NCI-H1436 (cell line): ENCODE measurements at regions not wholly inside any gene's neighbourhood (a gene's known extent, or its start where the extent isn't known, plus 50 kb on each side); places are given as distances from the start of the nearest gene placed in this dataset.

ENCODE experiments used
- DNase-seq: peaks from one replicate; lab custom pipeline; 2025; lab: John Stamatoyannopoulos, UW

GRCh38 chr3:124671106-124671505 is 59.1 kb upstream of the UMPS start:
- DNase-seq = no peak

GRCh38 chr3:124674336-124674735 is 55.9 kb upstream of the UMPS start:
- no peak for DNase-seq

- DNase-seq = no peak
Measured at GRCh38 chr3:124676236-124676635, 54.0 kb upstream of the UMPS start.

GRCh38 chr3:124679048-124679638 is 51.1 kb upstream of the UMPS start:
- no peak for DNase-seq
